ENCODE measurements at regions not wholly inside any gene's neighbourhood (a gene's known extent, or its start where the extent isn't known, plus 50 kb on each side); places are given as distances from the start of the nearest gene placed in this dataset.

DNA sequence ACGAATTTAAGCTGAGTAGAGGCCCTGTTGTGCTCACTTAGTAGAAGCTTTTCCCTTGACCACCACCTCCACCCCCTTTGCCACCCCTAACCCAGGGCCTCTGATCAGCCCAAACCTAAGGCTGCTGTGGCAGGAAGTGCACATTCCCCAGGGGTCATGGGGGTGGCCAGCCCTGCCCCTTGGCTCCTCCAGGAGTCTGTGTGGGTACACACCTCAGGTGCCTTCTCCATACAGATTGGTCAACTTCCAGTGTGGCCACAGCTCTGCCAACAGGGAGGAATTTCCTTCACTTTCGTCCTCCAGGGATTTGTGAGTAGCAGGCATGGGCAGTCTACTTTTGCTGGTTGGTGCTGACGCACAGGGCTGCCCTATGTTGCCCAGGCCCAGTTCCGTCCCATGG, 249.9 kb upstream of the ZNF32 start:
- no peak for TF ChIP-seq POLR2A (IDR thresholded peaks at IDR 0.05)
- TF ChIP-seq, protein P1, sequence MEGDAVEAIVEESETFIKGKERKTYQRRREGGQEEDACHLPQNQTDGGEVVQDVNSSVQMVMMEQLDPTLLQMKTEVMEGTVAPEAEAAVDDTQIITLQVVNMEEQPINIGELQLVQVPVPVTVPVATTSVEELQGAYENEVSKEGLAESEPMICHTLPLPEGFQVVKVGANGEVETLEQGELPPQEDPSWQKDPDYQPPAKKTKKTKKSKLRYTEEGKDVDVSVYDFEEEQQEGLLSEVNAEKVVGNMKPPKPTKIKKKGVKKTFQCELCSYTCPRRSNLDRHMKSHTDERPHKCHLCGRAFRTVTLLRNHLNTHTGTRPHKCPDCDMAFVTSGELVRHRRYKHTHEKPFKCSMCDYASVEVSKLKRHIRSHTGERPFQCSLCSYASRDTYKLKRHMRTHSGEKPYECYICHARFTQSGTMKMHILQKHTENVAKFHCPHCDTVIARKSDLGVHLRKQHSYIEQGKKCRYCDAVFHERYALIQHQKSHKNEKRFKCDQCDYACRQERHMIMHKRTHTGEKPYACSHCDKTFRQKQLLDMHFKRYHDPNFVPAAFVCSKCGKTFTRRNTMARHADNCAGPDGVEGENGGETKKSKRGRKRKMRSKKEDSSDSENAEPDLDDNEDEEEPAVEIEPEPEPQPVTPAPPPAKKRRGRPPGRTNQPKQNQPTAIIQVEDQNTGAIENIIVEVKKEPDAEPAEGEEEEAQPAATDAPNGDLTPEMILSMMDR (IDR thresholded peaks at IDR 0.05) = no peak
- Histone ChIP-seq H3K4me3 (no peak overlapping the region), H3K36me3 (ENCODE audit: low read depth, missing control alignments) (no peaks in the 10 kb centered on the region), H3K4me1 (no peaks in the 10 kb centered on the region), H3K27me3 (no peaks in the 10 kb centered on the region), H3K27ac (no peak overlapping the region), H3K9me3 (no peaks in the 10 kb centered on the region)
- WGBS, 2 donors = 93% methylated on average over 4 of the region's 4 CpGs; no CpG with 5 or more reads in 1 of the 2 donors
- DNase-seq = no peak
- intact Hi-C loops (cut with DNase I; ENCODE audit: low total_unique reads) = no loop called here

DNA sequence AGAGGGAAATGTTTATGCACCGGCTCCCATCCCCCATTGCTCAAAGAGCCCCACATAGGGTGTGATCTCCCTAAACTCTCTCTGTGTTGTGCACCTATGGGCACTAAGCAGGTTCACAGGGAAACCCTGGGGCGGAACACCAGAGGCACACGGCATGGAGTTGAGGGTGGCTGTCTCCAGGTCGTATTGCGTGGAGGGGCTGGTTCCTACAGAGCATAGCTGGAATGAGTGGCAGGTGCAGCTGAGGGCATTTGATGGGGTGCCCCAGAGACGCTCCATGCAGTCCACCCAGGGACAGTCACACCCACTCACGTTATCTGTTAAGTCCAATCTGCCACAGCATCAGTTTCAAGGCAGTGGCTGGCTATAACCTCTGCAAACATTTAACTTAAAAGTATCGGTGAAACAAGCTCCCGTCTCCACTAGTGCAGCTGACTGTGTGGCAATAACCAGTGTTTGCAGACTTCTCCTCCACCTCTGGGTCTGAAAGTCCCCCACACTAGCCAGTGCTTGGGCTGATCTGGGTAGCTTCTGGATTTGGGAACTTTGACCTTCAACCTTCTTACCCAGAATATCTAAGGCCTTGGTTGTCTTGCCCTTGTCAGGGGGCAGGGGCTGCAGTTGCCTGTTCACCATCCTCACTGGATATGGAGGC, 249.2 kb upstream of the ZNF32 start:
- intact Hi-C loops (cut with DNase I; ENCODE audit: low total_unique reads) = no loop called here
- DNase-seq = no peak
- Histone ChIP-seq H3K4me3 (no peak overlapping the region), H3K4me1 (no peaks in the 10 kb centered on the region), H3K9me3 (no peaks in the 10 kb centered on the region), H3K27me3 (no peaks in the 10 kb centered on the region), H3K27ac (no peak overlapping the region), H3K36me3 (ENCODE audit: low read depth, missing control alignments) (no peaks in the 10 kb centered on the region)
- TF ChIP-seq, protein P1 (IDR thresholded peaks at IDR 0.05) = no peak
- no peak for TF ChIP-seq POLR2A (IDR thresholded peaks at IDR 0.05)
- WGBS, 2 donors = 77 to 90% methylated on average over 8 to 9 of the region's 9 CpGs

DNA sequence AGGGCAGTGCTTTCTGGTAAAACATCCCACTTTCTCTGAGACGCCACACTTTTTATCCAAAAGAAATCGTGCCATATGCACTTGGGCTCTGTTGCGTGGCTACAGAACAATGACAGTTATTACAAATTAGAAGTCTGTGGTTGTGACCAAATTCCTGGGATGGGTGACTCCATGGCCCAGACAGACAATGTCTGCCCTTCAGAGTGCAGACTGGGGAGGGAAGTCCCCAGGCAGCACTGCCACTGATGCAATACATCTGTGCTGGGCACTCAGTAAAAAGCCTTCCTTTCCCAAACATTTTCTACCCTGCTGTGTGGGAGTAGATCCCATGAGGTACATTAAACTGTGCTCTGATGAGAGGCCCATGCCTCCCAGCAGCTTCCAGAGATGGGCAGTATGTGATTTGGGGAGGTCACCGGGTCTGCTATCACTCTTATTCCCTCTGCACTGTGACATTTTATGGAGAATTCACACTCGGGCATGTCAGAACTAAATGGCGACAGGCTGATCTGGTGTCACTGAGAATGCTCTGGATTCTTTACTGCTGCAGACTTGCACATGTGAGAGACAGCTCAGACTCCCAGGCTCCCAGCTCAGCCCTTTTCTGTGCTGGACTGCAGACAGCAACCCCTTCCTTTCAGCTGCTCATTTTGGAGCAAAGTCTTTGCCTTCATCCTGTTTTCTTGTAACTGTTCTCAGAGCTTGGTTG, 243.5 kb upstream of the ZNF32 start:
- Histone ChIP-seq H3K4me3 (no peak overlapping the region), H3K27me3 (no peaks in the 10 kb centered on the region), H3K36me3 (ENCODE audit: low read depth, missing control alignments) (no peaks in the 10 kb centered on the region), H3K9me3 (no peaks in the 10 kb centered on the region), H3K27ac (no peak overlapping the region), H3K4me1 (no peaks in the 10 kb centered on the region)
- no peak for DNase-seq
- WGBS, 2 donors = 78% methylated on average over 6 of the region's 6 CpGs
- intact Hi-C loops (cut with DNase I; ENCODE audit: low total_unique reads) = no loop called here
- TF ChIP-seq POLR2A (IDR thresholded peaks at IDR 0.05) = no peak
- TF ChIP-seq, protein P1 (IDR thresholded peaks at IDR 0.05) = no peak

DNA sequence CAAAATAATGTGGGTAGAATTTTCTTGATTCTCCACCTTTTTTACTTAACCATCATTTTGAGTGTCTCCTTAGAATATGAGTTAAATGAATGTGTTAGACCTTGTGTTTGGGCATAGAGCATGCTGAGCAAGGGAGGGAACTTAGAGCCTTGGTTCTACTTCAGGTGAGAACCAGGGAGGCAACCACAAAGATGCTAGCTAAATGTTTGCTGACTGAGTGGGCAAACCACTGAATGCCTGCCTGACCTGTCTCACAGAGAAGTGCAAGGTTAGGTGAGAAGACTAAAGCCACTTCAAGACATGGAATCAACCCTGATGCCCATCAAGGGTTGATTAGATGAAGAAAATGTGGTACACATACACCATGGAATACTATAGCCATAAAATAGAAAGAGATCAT, 242.6 kb upstream of the ZNF32 start:
- no peak for DNase-seq
- Histone ChIP-seq H3K36me3 (ENCODE audit: low read depth, missing control alignments) (no peaks in the 10 kb centered on the region), H3K4me3 (no peak overlapping the region), H3K27me3 (no peaks in the 10 kb centered on the region), H3K4me1 (no peaks in the 10 kb centered on the region), H3K27ac (no peak overlapping the region), H3K9me3 (no peaks in the 10 kb centered on the region)
- intact Hi-C loops (cut with DNase I; ENCODE audit: low total_unique reads) = no loop called here
- no peak for TF ChIP-seq POLR2A (IDR thresholded peaks at IDR 0.05)

DNA sequence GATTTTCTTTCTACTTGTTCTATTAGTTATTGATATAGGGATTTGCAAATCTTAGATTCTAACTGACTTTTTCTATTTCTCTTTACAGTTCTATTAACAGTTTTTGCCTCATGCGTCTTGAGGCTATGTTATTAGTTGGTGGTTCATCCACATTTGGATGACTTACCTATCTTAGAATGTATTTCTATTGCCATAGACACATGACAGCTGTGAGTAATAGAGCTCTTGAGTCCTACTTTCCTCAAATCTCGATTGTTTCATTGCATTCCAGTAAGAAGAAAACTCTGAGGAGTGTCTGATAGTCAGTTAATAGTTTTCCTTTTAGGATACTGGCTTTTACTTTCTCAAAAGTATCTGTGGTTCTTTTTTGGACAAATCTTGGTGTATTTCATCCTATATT, 241.4 kb upstream of the ZNF32 start:
- WGBS, 2 donors = 80% methylated on average over 2 of the region's 2 CpGs
- intact Hi-C loops (cut with DNase I; ENCODE audit: low total_unique reads) = no loop called here
- H3K27me3 ChIP-seq = no peaks in the 10 kb centered on the region

More for the DNA sequence above, 241.4 kb upstream of the ZNF32 start:
- no peak for TF ChIP-seq POLR2A (IDR thresholded peaks at IDR 0.05)
- TF ChIP-seq, protein P1 (IDR thresholded peaks at IDR 0.05) = no peak
- Histone ChIP-seq H3K4me3 (no peak overlapping the region), H3K4me1 (no peaks in the 10 kb centered on the region), H3K27ac (no peak overlapping the region), H3K36me3 (ENCODE audit: low read depth, missing control alignments) (no peaks in the 10 kb centered on the region), H3K9me3 (no peaks in the 10 kb centered on the region)
- DNase-seq = no peak
